Forelimb muscle (tissue), 1 donor: ENCODE measurements at regions not wholly inside any gene's neighbourhood (a gene's known extent, or its start where the extent isn't known, plus 50 kb on each side); places are given as distances from the start of the nearest gene placed in this dataset.

Source experiments
- DNase-seq: peaks from one replicate; pipeline ENCODE4 v3.0.0-alpha.2; 2013; ENCODE audit warnings: low read depth

- DNase-seq, result no peak
Measured at GRCh38 chr2:239691720-239692119, 290.9 kb upstream of the HDAC4 start.

- DNase-seq, result no peak
Measured at GRCh38 chr2:239690651-239691631, 290.1 kb upstream of the HDAC4 start.

DNA sequence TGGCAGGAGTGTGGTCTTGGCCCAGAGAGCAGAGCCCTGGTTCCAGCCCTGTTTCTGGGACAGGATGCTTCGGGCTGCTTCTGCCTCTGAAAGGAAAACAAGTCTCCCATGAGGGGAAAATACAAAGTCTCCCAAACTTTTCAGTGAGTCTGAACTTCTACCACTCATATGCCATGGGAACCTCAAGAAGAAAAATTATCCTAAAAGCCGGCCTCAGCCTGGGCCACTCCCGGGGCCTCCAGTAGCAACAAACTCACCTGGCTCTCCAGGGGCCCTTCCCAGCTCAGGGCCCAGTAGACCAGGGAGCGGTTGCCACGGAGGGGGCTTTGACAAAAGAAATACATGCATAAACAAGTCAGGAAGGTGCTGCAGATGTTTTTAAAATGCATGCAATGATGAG is 289.2 kb upstream of the HDAC4 start:
- no peak for DNase-seq

GRCh38 chr2:239689410-239689809 is 288.6 kb upstream of the HDAC4 start:
- no peak for DNase-seq

DNA sequence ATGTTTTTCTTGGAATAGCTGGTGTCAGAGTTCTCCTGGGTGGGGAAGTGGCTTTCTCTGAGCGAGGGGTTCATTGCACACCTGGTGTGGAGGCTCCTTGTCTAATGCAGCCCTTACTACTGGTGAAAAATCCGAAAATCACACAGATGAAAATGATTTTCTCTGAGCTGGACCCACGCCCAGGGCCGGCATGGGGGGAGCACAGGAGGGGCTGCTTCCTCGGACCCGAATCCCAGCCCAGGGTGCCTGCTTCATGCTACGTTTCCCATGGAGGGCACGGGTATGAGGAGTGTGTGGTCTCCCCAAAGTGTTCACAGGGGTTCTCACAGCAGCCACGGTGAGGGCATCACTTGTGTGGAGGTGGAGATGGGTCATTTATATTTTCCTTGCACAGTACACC is 288.0 kb upstream of the HDAC4 start:
- DNase-seq, result no peak

DNA sequence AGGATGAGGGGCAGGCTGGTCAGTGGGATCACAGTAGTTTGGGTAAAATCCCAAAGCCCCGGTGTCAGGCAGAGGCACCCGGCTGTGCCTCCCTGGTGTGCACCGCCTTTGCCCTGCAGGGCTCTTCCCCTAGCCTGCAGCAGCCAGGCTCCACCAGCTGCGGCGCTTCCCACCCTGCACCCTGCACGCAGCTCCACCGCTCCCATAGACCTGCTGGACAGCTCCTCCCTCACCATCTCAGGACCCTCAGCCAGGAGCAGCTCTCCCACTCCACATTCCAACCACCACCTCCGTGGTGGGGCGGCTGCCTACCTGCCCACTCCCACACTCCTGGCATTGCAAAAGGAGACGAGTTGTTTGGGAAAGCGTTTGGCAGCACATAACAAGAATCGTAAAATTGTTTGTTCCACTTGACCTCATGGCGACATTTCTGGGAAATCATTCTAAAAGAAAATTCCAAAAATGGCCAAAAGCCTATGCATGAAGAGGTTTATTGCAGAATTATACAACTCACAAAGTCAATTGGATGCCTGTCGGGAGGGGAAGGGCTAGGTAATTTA is 287.4 kb upstream of the HDAC4 start:
- no peak for DNase-seq

GRCh38 chr2:239687441-239687840 is 286.6 kb upstream of the HDAC4 start:
- DNase-seq, result no peak

- DNase-seq, result no peak
Measured at GRCh38 chr2:239685965-239686364, 285.1 kb upstream of the HDAC4 start.

- DNase-seq, result no peak
Measured at GRCh38 chr2:239685556-239685955, 284.7 kb upstream of the HDAC4 start.

- no peak for DNase-seq
Measured at GRCh38 chr2:239684996-239685395, 284.2 kb upstream of the HDAC4 start.

- DNase-seq, result no peak
Measured at GRCh38 chr2:239684271-239684810, 283.5 kb upstream of the HDAC4 start.

GRCh38 chr2:239682518-239682917 is 281.7 kb upstream of the HDAC4 start:
- DNase-seq, result no peak

DNA sequence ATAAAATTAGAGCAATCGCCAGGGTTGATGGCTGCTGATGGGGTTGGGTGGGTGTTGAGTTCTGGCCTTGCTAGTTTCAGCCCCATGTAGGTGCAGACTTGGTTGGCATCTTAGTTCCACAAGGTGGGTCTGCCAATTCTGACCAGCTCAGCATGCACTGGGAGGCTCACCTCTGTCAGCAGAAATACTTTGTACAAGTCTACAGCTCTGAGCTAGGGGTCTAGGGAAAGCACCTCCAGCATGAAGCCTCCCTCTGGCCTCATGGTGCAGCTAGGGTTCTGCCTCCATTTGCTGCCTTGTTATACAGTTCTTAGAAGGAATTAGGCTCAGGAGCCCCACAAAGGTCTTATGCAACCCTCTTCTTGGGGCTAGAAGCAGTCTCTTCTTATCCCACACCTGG is 278.9 kb upstream of the HDAC4 start:
- DNase-seq, result no peak

- DNase-seq, result no peak
Measured at GRCh38 chr2:239678666-239679296, 278.0 kb upstream of the HDAC4 start.

GRCh38 chr2:239678186-239678490 is 277.3 kb upstream of the HDAC4 start:
- DNase-seq, result no peak

DNA sequence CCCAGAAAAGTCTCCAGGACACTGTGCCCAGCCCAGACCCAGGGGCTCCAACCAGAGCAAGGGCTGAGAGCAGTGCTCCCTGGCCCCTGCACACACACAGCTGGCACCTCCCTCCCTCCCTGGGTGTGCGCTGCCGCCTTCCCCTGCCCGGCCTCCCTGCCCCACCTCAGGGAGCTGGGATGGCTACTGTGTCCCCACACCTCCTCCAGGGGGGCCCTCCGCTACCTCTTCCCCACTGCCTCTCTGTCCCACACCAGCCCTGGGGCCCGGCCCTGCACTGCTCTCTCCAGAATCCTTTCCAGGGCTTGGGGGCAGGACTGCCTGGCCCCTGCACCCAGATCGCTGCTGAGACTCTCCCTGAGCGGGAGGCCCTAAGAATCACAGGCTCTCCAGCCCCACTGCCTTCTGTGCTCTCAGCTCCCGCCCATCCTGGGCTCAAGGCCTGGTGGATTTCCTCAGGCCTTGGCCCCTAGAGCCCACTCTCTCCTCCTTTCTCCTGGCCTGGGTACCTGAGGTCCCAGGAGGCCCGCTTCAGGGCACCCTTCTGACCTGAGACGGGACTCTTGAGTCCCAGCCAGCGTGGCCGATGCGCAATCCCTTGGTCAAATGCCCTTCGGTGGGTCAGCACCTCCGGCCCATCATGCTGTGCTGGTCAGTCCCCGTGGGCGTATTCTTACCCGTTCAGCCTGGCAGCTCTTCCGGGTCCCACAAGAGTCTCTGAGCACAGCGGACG is 276.8 kb upstream of the HDAC4 start:
- no peak for DNase-seq

DNA sequence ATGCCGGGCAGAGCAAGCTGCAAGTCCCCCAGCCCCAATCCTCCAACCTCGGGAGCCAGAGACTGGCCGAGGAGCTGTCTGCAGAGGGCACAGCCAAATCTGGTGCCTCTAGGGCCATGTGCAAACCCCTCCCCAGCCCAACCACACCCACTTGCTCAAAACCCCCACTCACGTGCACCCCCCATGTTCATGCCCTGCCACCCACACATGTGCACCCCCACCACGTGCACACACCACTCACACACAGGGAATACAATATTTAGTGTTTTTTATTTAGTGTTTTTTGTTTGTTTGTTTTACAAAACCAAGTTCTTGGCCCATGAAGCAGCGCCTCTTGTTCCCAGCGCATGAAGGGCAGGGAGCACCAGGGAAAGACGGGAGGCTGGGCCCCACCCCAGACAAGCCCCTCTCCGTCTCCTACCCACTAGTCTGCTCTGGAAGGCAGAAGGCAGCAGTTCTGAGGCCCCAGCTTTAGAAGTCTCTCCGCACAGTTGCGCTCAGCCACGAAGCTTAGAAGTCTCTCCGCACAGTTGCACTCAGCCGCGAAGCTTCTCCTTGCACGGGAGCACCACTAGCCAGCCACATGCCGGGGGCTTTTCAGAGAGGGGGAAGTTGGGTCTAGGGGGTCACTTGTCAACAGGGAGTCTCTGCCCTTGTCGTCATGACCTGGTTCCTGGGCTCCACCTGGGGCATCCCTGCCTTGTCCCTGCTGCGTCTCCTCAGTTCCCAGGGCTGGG is 276.1 kb upstream of the HDAC4 start:
- no peak for DNase-seq

- no peak for DNase-seq
Measured at GRCh38 chr2:239675826-239676715, 275.3 kb upstream of the HDAC4 start.

GRCh38 chr2:239674981-239675825 is 274.4 kb upstream of the HDAC4 start:
- no peak for DNase-seq
